OCI-LY7 (cell line): ENCODE measurements at regions not wholly inside any gene's neighbourhood (a gene's known extent, or its start where the extent isn't known, plus 50 kb on each side); places are given as distances from the start of the nearest gene placed in this dataset.

Source experiments
- CTCF ChIP-seq: fragments of 200-600 bp; sonication (generic); conservative IDR thresholded peaks from 2 replicates; pipeline ENCODE4 v1.5.1; 2014; ENCODE audit warnings: mild to moderate bottlenecking, antibody characterized with exemption, low read length, moderate library complexity, mixed read lengths
- EZH2phosphoT487 ChIP-seq: fragments of 200-600 bp; sonication (generic); IDR thresholded peaks from 2 replicates; pipeline ENCODE4 v1.6.1; 2018; ENCODE audit warnings: low read depth, borderline replicate concordance, mild to moderate bottlenecking, mixed run types, antibody characterized with exemption, low read length, moderate library complexity, mixed read lengths

- TF ChIP-seq CTCF = no peak
- TF ChIP-seq EZH2phosphoT487 = no peak
These were observed 841.9 kb downstream of the TRAM1L1 start for GRCh38 chr4:116243431-116243830.
